ENCODE measurements at regions not wholly inside any gene's neighbourhood (a gene's known extent, or its start where the extent isn't known, plus 50 kb on each side); places are given as distances from the start of the nearest gene placed in this dataset.

- no peak for DNase-seq (ENCODE audit: low read depth)
- in situ Hi-C loops (cut with HindIII; ENCODE audit: low pct_unique_long_range_greater_than_20kb, low sequenced_read_pairs), result no loop called here
These were observed 63.8 kb upstream of the IL1R1 start for GRCh38 chr2:102078773-102079172.

GRCh38 chr2:102080451-102081242 is 61.9 kb upstream of the IL1R1 start:
- DNase-seq (ENCODE audit: low read depth), result no peak
- in situ Hi-C loops (cut with HindIII; ENCODE audit: low pct_unique_long_range_greater_than_20kb, low sequenced_read_pairs), result no loop called here

GRCh38 chr2:102081243-102081522 is 61.4 kb upstream of the IL1R1 start:
- in situ Hi-C loops (cut with HindIII; ENCODE audit: low pct_unique_long_range_greater_than_20kb, low sequenced_read_pairs), result no loop called here

GRCh38 chr2:102081606-102082005 is 60.9 kb upstream of the IL1R1 start:
- in situ Hi-C loops (cut with HindIII; ENCODE audit: low pct_unique_long_range_greater_than_20kb, low sequenced_read_pairs), result no loop called here
- DNase-seq (ENCODE audit: low read depth), result no peak

More at GRCh38 chr2:102081243-102081522, 61.4 kb upstream of the IL1R1 start:
- no peak for DNase-seq (ENCODE audit: low read depth)

GRCh38 chr2:102082571-102083392 is 59.8 kb upstream of the IL1R1 start:
- in situ Hi-C loops (cut with HindIII; ENCODE audit: low pct_unique_long_range_greater_than_20kb, low sequenced_read_pairs), result no loop called here
- peak; percentile 61 for DNase-seq (ENCODE audit: low read depth)

GRCh38 chr2:102083393-102083703 is 59.2 kb upstream of the IL1R1 start:
- in situ Hi-C loops (cut with HindIII; ENCODE audit: low pct_unique_long_range_greater_than_20kb, low sequenced_read_pairs), result no loop called here
- DNase-seq (ENCODE audit: low read depth), result no peak

- no peak for DNase-seq (ENCODE audit: low read depth)
- in situ Hi-C loops (cut with HindIII; ENCODE audit: low pct_unique_long_range_greater_than_20kb, low sequenced_read_pairs), result no loop called here
These were observed 57.9 kb upstream of the IL1R1 start for GRCh38 chr2:102084651-102085050.

GRCh38 chr2:102085238-102085637 is 57.3 kb upstream of the IL1R1 start:
- in situ Hi-C loops (cut with HindIII; ENCODE audit: low pct_unique_long_range_greater_than_20kb, low sequenced_read_pairs), result no loop called here
- no peak for DNase-seq (ENCODE audit: low read depth)

- DNase-seq (ENCODE audit: low read depth), result no peak
- in situ Hi-C loops (cut with HindIII; ENCODE audit: low pct_unique_long_range_greater_than_20kb, low sequenced_read_pairs), result no loop called here
These were observed 56.2 kb upstream of the IL1R1 start for GRCh38 chr2:102086150-102086872.

GRCh38 chr2:102091121-102091520 is 51.4 kb upstream of the IL1R1 start:
- DNase-seq (ENCODE audit: low read depth), result no peak
- in situ Hi-C loops (cut with HindIII; ENCODE audit: low pct_unique_long_range_greater_than_20kb, low sequenced_read_pairs), result no loop called here

GRCh38 chr2:102091908-102092307 is 50.6 kb upstream of the IL1R1 start:
- no peak for DNase-seq (ENCODE audit: low read depth)
- in situ Hi-C loops (cut with HindIII; ENCODE audit: low pct_unique_long_range_greater_than_20kb, low sequenced_read_pairs), result no loop called here

- in situ Hi-C loops (cut with HindIII; ENCODE audit: low pct_unique_long_range_greater_than_20kb, low sequenced_read_pairs), result no loop called here
- no peak for DNase-seq (ENCODE audit: low read depth)
These were observed 50.0 kb upstream of the IL1R1 start for GRCh38 chr2:102092535-102092934.
